GM12892 (cell line): ENCODE measurements at regions not wholly inside any gene's neighbourhood (a gene's known extent, or its start where the extent isn't known, plus 50 kb on each side); places are given as distances from the start of the nearest gene placed in this dataset.

Experiments
- POLR2A ChIP-seq: IDR thresholded peaks from 2 replicates; pipeline ENCODE4 v1.6.1; 2011; ENCODE audit warnings: low read depth, low read length, control low read depth
- POLR2AphosphoS5 ChIP-seq: IDR thresholded peaks from 2 replicates; pipeline ENCODE4 v1.6.1; 2011; ENCODE audit warnings: low read depth, low read length, control low read depth
- TAF1 ChIP-seq: IDR thresholded peaks from 2 replicates; pipeline ENCODE4 v1.6.1; 2011; ENCODE audit warnings: low read depth, mild to moderate bottlenecking, control low read depth, low read length, borderline replicate concordance

DNA sequence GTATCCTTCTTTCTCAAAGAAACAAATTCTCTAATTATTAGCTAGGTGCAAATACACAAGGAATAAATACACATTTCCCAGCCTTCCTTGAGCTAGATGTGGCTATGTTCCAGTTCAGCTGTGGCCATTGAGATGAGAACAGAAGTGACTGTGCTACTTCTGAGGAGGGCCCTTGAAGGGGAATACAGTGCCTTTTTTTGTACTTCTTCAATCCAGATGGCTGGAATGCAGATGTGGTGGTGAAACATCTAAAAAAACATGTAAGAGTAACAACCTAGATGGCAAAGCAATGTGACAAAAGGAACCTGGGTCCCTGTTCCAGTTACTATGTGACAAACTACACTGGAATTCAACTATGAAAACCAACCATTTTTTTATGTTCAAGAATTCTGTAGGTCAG, 115.4 kb upstream of the DST start:
- no peak for TF ChIP-seq TAF1
- TF ChIP-seq POLR2A: no peak
- no peak for TF ChIP-seq POLR2AphosphoS5
